ENCODE measurements at regions not wholly inside any gene's neighbourhood (a gene's known extent, or its start where the extent isn't known, plus 50 kb on each side); places are given as distances from the start of the nearest gene placed in this dataset.

- TF ChIP-seq EP300 (IDR thresholded peaks at IDR 0.05), result no peak
- TF ChIP-seq CTCF (IDR thresholded peaks at IDR 0.05), result no peak
- TF ChIP-seq POLR2A (IDR thresholded peaks at IDR 0.05), result no peak
- TF ChIP-seq POLR2AphosphoS5 (IDR thresholded peaks at IDR 0.05), result no peak
Observed at GRCh38 chr14:85399186-85399585, 130.8 kb upstream of the FLRT2 start.

Data from upper lobe of left lung (tissue), 4 donors.